ENCODE measurements at regions not wholly inside any gene's neighbourhood (a gene's known extent, or its start where the extent isn't known, plus 50 kb on each side); places are given as distances from the start of the nearest gene placed in this dataset.

- ChIA-PET POLR2A (no interaction called here), CTCF (interaction anchor here (1.5 to 1.9 kb wide), 2 partner anchors 10 to 14 kb away, joined by 3 to 4 read pairs; no protein-coding TSS in a partner anchor)
- H3K9me3 ChIP-seq (replicated peaks; ENCODE audit: control insufficient read depth, insufficient read depth, low read length): no peaks in the 10 kb centered on the region
Measured at GRCh38 chr4:126742048-126742447, 890.7 kb upstream of the INTU start.

More at GRCh38 chr4:126742048-126742447, 890.7 kb upstream of the INTU start:
- Histone ChIP-seq H3K36me3 (ENCODE audit: control insufficient read depth in 2 of 2, extremely low read depth in 1 of 2, insufficient read depth in 2 of 2, low read length in 2 of 2) (no peaks in the 10 kb centered on the region), H3K9ac (replicated peaks; ENCODE audit: extremely low read depth, insufficient read depth, low read length) (no peak overlapping the region), H3K4me3 (replicated peaks in 1 of 3; ENCODE audit: insufficient read depth in 1 of 3, low read depth in 1 of 3, low read length in 3 of 3) (no peak overlapping the region), H2AFZ (ENCODE audit: low read depth, low read length) (no peak overlapping the region), H3K4me1 (ENCODE audit: control insufficient read depth, extremely low read depth, insufficient read depth, low read length) (no peaks in the 10 kb centered on the region), H3K79me2 (ENCODE audit: control insufficient read depth, insufficient read depth, low read length) (no peaks in the 10 kb centered on the region), H3K27ac (ENCODE audit: insufficient read depth, low read depth, low read length) (no peak overlapping the region), H3K4me2 (ENCODE audit: insufficient read depth, low read length) (no peak overlapping the region), H3K27me3 (ENCODE audit: control insufficient read depth in 2 of 2, insufficient read depth in 2 of 2, low read length in 2 of 2) (no peaks in the 10 kb centered on the region), H3K9me1 (replicated peaks; ENCODE audit: control insufficient read depth, extremely low read depth, insufficient read depth, low read length) (no peaks in the 10 kb centered on the region), H4K20me1 (replicated peaks; ENCODE audit: control insufficient read depth, extremely low read depth, insufficient read depth, low read length) (no peaks in the 10 kb centered on the region)
- BruUV-seq (replicated peaks): no TSS peak
- DNase-seq (ENCODE audit: low read depth, low spot score): no peak
- intact Hi-C loops (cut with micrococcal nuclease): no loop called here
- dilution Hi-C loops (cut with MboI; ENCODE audit: extremely low pct_ligation_motif_present, low sequenced_read_pairs): no loop called here
- TF ChIP-seq FOS (IDR thresholded peaks at IDR 0.05; ENCODE audit: borderline replicate concordance, insufficient read depth, low read length) (no peak), EZH2 (IDR thresholded peaks at IDR 0.05; ENCODE audit: borderline replicate concordance, low read depth, low read length, severe bottlenecking) (no peak), MYC (IDR thresholded peaks at IDR 0.05; ENCODE audit: low read depth, low read length) (no peak), CTCF (IDR thresholded peaks at IDR 0.05; ENCODE audit: extremely low read depth in 1 of 2, insufficient read depth in 1 of 2, low read depth in 1 of 2, low read length in 2 of 2) (no peak), GATA2 (IDR thresholded peaks at IDR 0.05; ENCODE audit: insufficient read depth, insufficient read length, low read depth, low read length) (no peak), JUN (IDR thresholded peaks at IDR 0.05; ENCODE audit: borderline replicate concordance, insufficient read depth, insufficient read length, low read depth) (no peak), POLR2AphosphoS5 (IDR thresholded peaks at IDR 0.05; ENCODE audit: insufficient read depth, low read depth, low read length) (no peak)
- FAIRE-seq: no peak
